VCaP (cell line): ENCODE measurements at regions not wholly inside any gene's neighbourhood (a gene's known extent, or its start where the extent isn't known, plus 50 kb on each side); places are given as distances from the start of the nearest gene placed in this dataset.

ENCODE experiments used
- H3K27ac ChIP-seq: fragments of 450-650 bp; 2 replicates; pipeline ENCODE4 v1.5.1; 2017
- CTCF ChIP-seq: fragments of 450-650 bp; conservative IDR thresholded peaks from 2 replicates; pipeline ENCODE4 v1.5.1; 2017; ENCODE audit warnings: mild to moderate bottlenecking, moderate library complexity

DNA sequence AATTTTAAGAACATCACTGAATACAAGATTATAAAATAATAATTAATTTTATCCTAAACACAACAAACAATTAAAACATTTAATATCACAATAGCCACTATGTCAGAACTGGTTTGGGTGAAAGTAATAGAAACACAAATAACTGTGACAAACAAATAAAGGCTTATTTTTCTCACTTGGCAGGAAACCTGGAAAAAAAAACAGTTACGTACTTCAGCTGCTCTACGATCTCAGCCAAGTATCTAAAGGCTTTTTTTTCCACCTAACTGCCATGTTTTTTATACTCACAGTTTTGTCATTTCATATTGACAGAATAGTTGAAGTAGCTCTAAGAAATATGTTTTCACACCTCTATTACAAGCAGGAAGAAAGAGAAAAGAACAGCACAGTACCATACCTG, 284.8 kb upstream of the INTU start:
- H3K27ac ChIP-seq: no peak overlapping the region
- TF ChIP-seq CTCF: no peak

DNA sequence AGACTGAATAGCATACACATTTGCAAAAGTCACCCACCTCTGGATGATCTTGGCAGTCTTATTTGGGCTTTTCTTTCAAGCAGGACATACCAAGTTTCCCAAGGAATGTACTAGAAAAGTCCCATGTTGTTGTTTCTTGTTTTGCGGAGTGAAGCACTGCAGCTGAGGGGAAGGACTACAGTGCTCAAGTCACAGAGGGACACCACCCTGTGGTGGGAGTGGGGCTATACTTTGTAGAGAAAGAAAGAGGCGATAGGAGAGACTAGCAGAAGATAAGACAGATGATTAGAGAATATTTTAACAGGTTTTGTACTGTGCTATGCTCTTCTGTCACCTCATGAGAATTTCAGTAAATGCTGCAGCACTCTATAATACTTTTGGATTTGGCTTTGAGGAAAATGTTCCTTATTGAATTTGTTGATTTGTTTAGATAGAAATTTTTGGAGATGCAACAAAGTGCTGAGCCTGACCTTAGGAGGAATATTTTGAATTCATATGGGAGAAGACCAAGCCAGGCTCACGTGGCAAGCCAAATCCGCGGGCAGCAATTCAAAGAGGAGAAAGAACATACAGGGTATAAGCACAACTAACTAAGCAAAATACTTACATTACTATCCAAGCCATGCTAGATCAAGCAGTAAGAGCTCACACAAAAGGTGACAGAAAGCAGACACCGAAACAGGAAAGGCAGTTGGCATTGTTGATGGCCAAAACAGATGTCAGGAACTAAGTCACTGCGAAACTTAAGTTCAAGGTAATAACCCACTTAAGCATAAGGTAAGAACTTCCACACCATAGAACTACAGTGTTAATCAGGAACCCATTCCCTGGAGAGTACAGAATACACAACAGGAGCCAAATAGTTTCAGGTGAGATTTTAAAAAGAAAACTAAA, 280.3 kb upstream of the INTU start:
- H3K27ac ChIP-seq: no peak overlapping the region
- no peak for TF ChIP-seq CTCF

- no peak for TF ChIP-seq CTCF
- no peak overlapping the region for H3K27ac ChIP-seq
Observed at GRCh38 chr4:127355743-127356142, 277.0 kb upstream of the INTU start.

DNA sequence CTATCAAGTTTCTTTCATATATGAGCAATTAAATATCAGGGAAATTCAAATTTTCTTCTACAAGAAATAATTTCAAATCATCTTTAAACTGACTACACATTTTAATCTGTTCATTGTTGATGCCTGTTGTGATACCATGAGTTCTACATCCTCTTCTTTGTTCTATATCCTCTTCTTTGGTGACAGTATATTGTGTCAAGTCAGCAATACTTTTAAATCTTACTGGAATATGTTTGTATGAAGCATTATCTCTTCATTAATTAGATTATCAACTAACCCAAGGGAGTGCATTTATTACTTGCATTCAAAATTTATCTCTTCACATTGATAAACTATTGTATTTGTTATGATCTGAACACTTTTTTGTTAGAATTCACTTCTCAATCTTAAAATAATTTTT, 275.0 kb upstream of the INTU start:
- TF ChIP-seq CTCF: no peak
- H3K27ac ChIP-seq: no peak overlapping the region

DNA sequence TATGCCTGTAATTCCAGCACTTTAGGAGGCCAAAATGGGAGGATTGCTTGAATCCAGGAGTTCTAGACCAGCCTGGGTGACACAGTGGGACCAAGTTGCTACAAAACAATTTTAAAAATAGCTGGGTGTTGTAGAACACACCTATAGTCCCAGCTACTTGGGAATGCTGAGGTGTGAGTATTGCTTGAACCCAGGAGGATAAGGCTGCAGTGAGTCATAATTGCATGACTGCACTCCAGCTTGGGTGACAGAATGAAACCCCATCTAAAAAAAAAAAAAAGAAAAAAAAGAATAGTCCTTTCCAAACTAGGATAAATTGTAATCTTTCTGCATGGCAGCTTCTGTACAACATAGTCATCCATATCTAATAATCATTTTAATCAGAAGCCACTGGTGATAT, 270.1 kb upstream of the INTU start:
- no peak for TF ChIP-seq CTCF

GRCh38 chr4:127364397-127364796, 268.4 kb upstream of the INTU start:
- TF ChIP-seq CTCF: no peak
- H3K27ac ChIP-seq: no peak overlapping the region

More for the DNA sequence above, 270.1 kb upstream of the INTU start:
- H3K27ac ChIP-seq: no peak overlapping the region

GRCh38 chr4:127364911-127365310, 267.8 kb upstream of the INTU start:
- TF ChIP-seq CTCF: no peak
- no peak overlapping the region for H3K27ac ChIP-seq
